ENCODE measurements at regions not wholly inside any gene's neighbourhood (a gene's known extent, or its start where the extent isn't known, plus 50 kb on each side); places are given as distances from the start of the nearest gene placed in this dataset.

- Mint-ChIP-seq H3K4me3 (no peak overlapping the region), H3K4me1 (peaks cover 22% of the 10 kb centered on the region), H3K36me3 (ENCODE audit: low read depth) (no peaks in the 10 kb centered on the region), H3K9me3 (no peaks in the 10 kb centered on the region), H3K27me3 (ENCODE audit: low read depth) (no peaks in the 10 kb centered on the region), H3K27ac (no peak overlapping the region)
- TF ChIP-seq CTCF (IDR thresholded peaks at IDR 0.05; ENCODE audit: unreplicated experiment in 3 of 3) = no peak
These were observed 301.6 kb upstream of the GULP1 start for GRCh38 chr2:187989925-187990623.

GRCh38 chr2:187991389-187991788 is 300.3 kb upstream of the GULP1 start:
- Mint-ChIP-seq H3K4me1 (peaks cover 22% of the 10 kb centered on the region), H3K4me3 (no peak overlapping the region), H3K36me3 (ENCODE audit: low read depth) (no peaks in the 10 kb centered on the region), H3K9me3 (no peaks in the 10 kb centered on the region), H3K27me3 (ENCODE audit: low read depth) (no peaks in the 10 kb centered on the region), H3K27ac (peak overlapping the region in 2 of 3 experiments; percentile 10 to 48)
- TF ChIP-seq CTCF (IDR thresholded peaks at IDR 0.05; ENCODE audit: unreplicated experiment in 3 of 3) = no peak

- no peaks in the 10 kb centered on the region for H3K36me3 Mint-ChIP-seq (ENCODE audit: low read depth)
These were observed 297.0 kb upstream of the GULP1 start for GRCh38 chr2:187994464-187995331.

GRCh38 chr2:187995556-187995955 is 296.1 kb upstream of the GULP1 start:
- Mint-ChIP-seq H3K9me3 (no peaks in the 10 kb centered on the region), H3K36me3 (ENCODE audit: low read depth) (no peaks in the 10 kb centered on the region), H3K27me3 (ENCODE audit: low read depth) (no peaks in the 10 kb centered on the region), H3K4me3 (no peak overlapping the region), H3K27ac (peak overlapping the region in 1 of 3 experiments; percentile 71), H3K4me1 (peaks cover 22% of the 10 kb centered on the region)
- no peak for TF ChIP-seq CTCF (IDR thresholded peaks at IDR 0.05; ENCODE audit: unreplicated experiment in 3 of 3)

More at GRCh38 chr2:187994464-187995331, 297.0 kb upstream of the GULP1 start:
- H3K4me3 Mint-ChIP-seq = peak overlapping the region in 1 of 3 experiments; percentile 18
- peak overlapping the region; percentile 20 to 87 (median 71) for H3K27ac Mint-ChIP-seq
- no peaks in the 10 kb centered on the region for H3K9me3 Mint-ChIP-seq
- no peaks in the 10 kb centered on the region for H3K27me3 Mint-ChIP-seq (ENCODE audit: low read depth)
- no peak for TF ChIP-seq CTCF (IDR thresholded peaks at IDR 0.05; ENCODE audit: unreplicated experiment in 3 of 3)
- peaks cover 22% of the 10 kb centered on the region for H3K4me1 Mint-ChIP-seq

GRCh38 chr2:187996630-187997029 is 295.0 kb upstream of the GULP1 start:
- TF ChIP-seq CTCF (IDR thresholded peaks at IDR 0.05; ENCODE audit: unreplicated experiment in 3 of 3) = no peak
- Mint-ChIP-seq H3K9me3 (no peaks in the 10 kb centered on the region), H3K27me3 (ENCODE audit: low read depth) (no peaks in the 10 kb centered on the region), H3K36me3 (ENCODE audit: low read depth) (no peaks in the 10 kb centered on the region), H3K27ac (no peak overlapping the region), H3K4me3 (no peak overlapping the region), H3K4me1 (peaks cover 18% of the 10 kb centered on the region)

All from nephron (organoid).